ENCODE measurements at regions not wholly inside any gene's neighbourhood (a gene's known extent, or its start where the extent isn't known, plus 50 kb on each side); places are given as distances from the start of the nearest gene placed in this dataset.
A peak's percentile ranks its signal among the peaks of the same experiment; 100 is the strongest.

GRCh38 chr18:56139372-56139771 is 499.0 kb downstream of the TXNL1 start:
- peak overlapping the region; percentile 85 for H2AFZ ChIP-seq (ENCODE audit: low read length)

GRCh38 chr18:56136105-56136504 is 502.3 kb downstream of the TXNL1 start:
- no peaks in the 10 kb centered on the region for H3K9me3 ChIP-seq (ENCODE audit: low read depth, low read length)
- H3K79me2 ChIP-seq (ENCODE audit: insufficient read depth, low read length), result no peaks in the 10 kb centered on the region
- no peak overlapping the region for H3K27ac ChIP-seq (ENCODE audit: low read depth, low read length)
- peaks cover 19% of the 10 kb centered on the region for H3K4me1 ChIP-seq (ENCODE audit: insufficient read depth, low read length)
- no peaks in the 10 kb centered on the region for H3K36me3 ChIP-seq (ENCODE audit: insufficient read depth, low read length)
- H3K4me2 ChIP-seq (ENCODE audit: insufficient read depth, low read length), result no peak overlapping the region
- no peak for DNase-seq (ENCODE audit: insufficient read length, low spot score, missing footprints)
- H4K20me1 ChIP-seq (ENCODE audit: insufficient read depth, low read length), result no peaks in the 10 kb centered on the region
- no peaks in the 10 kb centered on the region for H3K27me3 ChIP-seq (ENCODE audit: insufficient read depth, low read length)
- TF ChIP-seq CTCF (IDR thresholded peaks at IDR 0.05; ENCODE audit: extremely low read depth, low read depth, low read length), result no peak
- no peak overlapping the region for H3K4me3 ChIP-seq (ENCODE audit: insufficient read depth, low read length)
- no peak overlapping the region for H2AFZ ChIP-seq (ENCODE audit: low read length)

More at GRCh38 chr18:56139372-56139771, 499.0 kb downstream of the TXNL1 start:
- H4K20me1 ChIP-seq (ENCODE audit: insufficient read depth, low read length), result no peaks in the 10 kb centered on the region
- no peaks in the 10 kb centered on the region for H3K27me3 ChIP-seq (ENCODE audit: insufficient read depth, low read length)
- no peaks in the 10 kb centered on the region for H3K79me2 ChIP-seq (ENCODE audit: insufficient read depth, low read length)
- peaks cover 23% of the 10 kb centered on the region for H3K4me1 ChIP-seq (ENCODE audit: insufficient read depth, low read length)
- peak overlapping the region; percentile 53 for H3K4me2 ChIP-seq (ENCODE audit: insufficient read depth, low read length)
- peak overlapping the region; percentile 93 for H3K27ac ChIP-seq (ENCODE audit: low read depth, low read length)
- H3K36me3 ChIP-seq (ENCODE audit: insufficient read depth, low read length), result no peaks in the 10 kb centered on the region
- no peak for DNase-seq (ENCODE audit: insufficient read length, low spot score, missing footprints)
- no peak for TF ChIP-seq CTCF (IDR thresholded peaks at IDR 0.05; ENCODE audit: extremely low read depth, low read depth, low read length)
- no peaks in the 10 kb centered on the region for H3K9me3 ChIP-seq (ENCODE audit: low read depth, low read length)
- H3K4me3 ChIP-seq (ENCODE audit: insufficient read depth, low read length), result peak overlapping the region; percentile 4

- peak; percentile 51 for DNase-seq (ENCODE audit: insufficient read length, low spot score, missing footprints)
- Histone ChIP-seq H2AFZ (ENCODE audit: low read length) (no peak overlapping the region), H3K27ac (ENCODE audit: low read depth, low read length) (no peak overlapping the region), H3K27me3 (ENCODE audit: insufficient read depth, low read length) (no peaks in the 10 kb centered on the region), H3K36me3 (ENCODE audit: insufficient read depth, low read length) (no peaks in the 10 kb centered on the region), H3K4me3 (ENCODE audit: insufficient read depth, low read length) (no peak overlapping the region), H3K9me3 (ENCODE audit: low read depth, low read length) (no peaks in the 10 kb centered on the region), H3K4me2 (ENCODE audit: insufficient read depth, low read length) (no peak overlapping the region), H4K20me1 (ENCODE audit: insufficient read depth, low read length) (no peaks in the 10 kb centered on the region), H3K79me2 (ENCODE audit: insufficient read depth, low read length) (no peaks in the 10 kb centered on the region), H3K4me1 (ENCODE audit: insufficient read depth, low read length) (peaks cover 6% of the 10 kb centered on the region)
- no peak for TF ChIP-seq CTCF (IDR thresholded peaks at IDR 0.05; ENCODE audit: extremely low read depth, low read depth, low read length)
Measured at GRCh38 chr18:56130481-56130880, 507.9 kb downstream of the TXNL1 start.

GRCh38 chr18:56128153-56128791 is 510.1 kb downstream of the TXNL1 start:
- H3K4me3 ChIP-seq (ENCODE audit: insufficient read depth, low read length), result no peak overlapping the region
- no peak overlapping the region for H3K4me2 ChIP-seq (ENCODE audit: insufficient read depth, low read length)
- H3K9me3 ChIP-seq (ENCODE audit: low read depth, low read length), result no peaks in the 10 kb centered on the region
- no peaks in the 10 kb centered on the region for H3K79me2 ChIP-seq (ENCODE audit: insufficient read depth, low read length)
- no peak overlapping the region for H2AFZ ChIP-seq (ENCODE audit: low read length)
- no peak for TF ChIP-seq CTCF (IDR thresholded peaks at IDR 0.05; ENCODE audit: extremely low read depth, low read depth, low read length)
- DNase-seq (ENCODE audit: insufficient read length, low spot score, missing footprints), result no peak
- H3K4me1 ChIP-seq (ENCODE audit: insufficient read depth, low read length), result peaks cover 21% of the 10 kb centered on the region
- no peak overlapping the region for H3K27ac ChIP-seq (ENCODE audit: low read depth, low read length)
- H4K20me1 ChIP-seq (ENCODE audit: insufficient read depth, low read length), result no peaks in the 10 kb centered on the region
- H3K27me3 ChIP-seq (ENCODE audit: insufficient read depth, low read length), result no peaks in the 10 kb centered on the region
- H3K36me3 ChIP-seq (ENCODE audit: insufficient read depth, low read length), result no peaks in the 10 kb centered on the region

Data from osteoblast (primary cell).